ENCODE measurements at regions not wholly inside any gene's neighbourhood (a gene's known extent, or its start where the extent isn't known, plus 50 kb on each side); places are given as distances from the start of the nearest gene placed in this dataset.

- no peaks in the 10 kb centered on the region for H3K36me3 ChIP-seq (ENCODE audit: low read depth, missing control alignments)
- TF ChIP-seq CTCF (IDR thresholded peaks at IDR 0.05) (no peak), POLR2A (IDR thresholded peaks at IDR 0.05) (no peak)
- 95 to 100% methylated on average over 3 of the region's 3 CpGs for WGBS, 2 donors
- DNase-seq = no peak
- H3K4me1 ChIP-seq = no peaks in the 10 kb centered on the region
- no peak overlapping the region for H3K27ac ChIP-seq
- intact Hi-C loops (cut with DNase I; ENCODE audit: low total_unique reads) = no loop called here
- no peak overlapping the region for H3K4me3 ChIP-seq
- H3K9me3 ChIP-seq = no peaks in the 10 kb centered on the region
- H3K27me3 ChIP-seq = no peaks in the 10 kb centered on the region
These were observed 622.7 kb downstream of the TDRD15 start for GRCh38 chr2:21746499-21746898.

- 76 to 80% methylated on average over 4 of the region's 4 CpGs for WGBS, 2 donors
- H3K9me3 ChIP-seq = no peaks in the 10 kb centered on the region
- no peak for DNase-seq
- H3K4me1 ChIP-seq = no peaks in the 10 kb centered on the region
- no peak overlapping the region for H3K4me3 ChIP-seq
- H3K27ac ChIP-seq = no peak overlapping the region
- intact Hi-C loops (cut with DNase I; ENCODE audit: low total_unique reads) = no loop called here
- H3K36me3 ChIP-seq (ENCODE audit: low read depth, missing control alignments) = no peaks in the 10 kb centered on the region
- H3K27me3 ChIP-seq = no peaks in the 10 kb centered on the region
- TF ChIP-seq CTCF (IDR thresholded peaks at IDR 0.05) (no peak), POLR2A (IDR thresholded peaks at IDR 0.05) (no peak)
These were observed 624.7 kb downstream of the TDRD15 start for GRCh38 chr2:21748501-21748900.

GRCh38 chr2:21754164-21754788 is 630.5 kb downstream of the TDRD15 start:
- H3K4me1 ChIP-seq = no peaks in the 10 kb centered on the region
- intact Hi-C loops (cut with DNase I; ENCODE audit: low total_unique reads) = no loop called here
- TF ChIP-seq POLR2A (IDR thresholded peaks at IDR 0.05) (no peak), CTCF (IDR thresholded peaks at IDR 0.05) (peak in 1 of 3 experiments; percentile 17)
- DNase-seq = no peak
- H3K27me3 ChIP-seq = no peaks in the 10 kb centered on the region
- 82 to 89% methylated on average over 5 of the region's 5 CpGs for WGBS, 2 donors
- no peaks in the 10 kb centered on the region for H3K36me3 ChIP-seq (ENCODE audit: low read depth, missing control alignments)
- no peak overlapping the region for H3K4me3 ChIP-seq
- no peaks in the 10 kb centered on the region for H3K9me3 ChIP-seq
- H3K27ac ChIP-seq = no peak overlapping the region

- WGBS, 2 donors = 77 to 78% methylated on average over 11 of the region's 11 CpGs
- Histone ChIP-seq H3K27me3 (no peaks in the 10 kb centered on the region), H3K4me3 (no peak overlapping the region), H3K36me3 (ENCODE audit: low read depth, missing control alignments) (no peaks in the 10 kb centered on the region), H3K27ac (no peak overlapping the region), H3K4me1 (no peaks in the 10 kb centered on the region), H3K9me3 (no peaks in the 10 kb centered on the region)
- DNase-seq = no peak
- TF ChIP-seq CTCF (IDR thresholded peaks at IDR 0.05) = no peak
- no peak for TF ChIP-seq POLR2A (IDR thresholded peaks at IDR 0.05)
- intact Hi-C loops (cut with DNase I; ENCODE audit: low total_unique reads) = no loop called here
These were observed 634.1 kb downstream of the TDRD15 start for GRCh38 chr2:21757805-21758430.

- H3K27ac ChIP-seq = no peak overlapping the region
- H3K4me1 ChIP-seq = no peaks in the 10 kb centered on the region
- no peak for TF ChIP-seq CTCF (IDR thresholded peaks at IDR 0.05)
- no peak for TF ChIP-seq POLR2A (IDR thresholded peaks at IDR 0.05)
- no peak for DNase-seq
- H3K4me3 ChIP-seq = no peak overlapping the region
- H3K36me3 ChIP-seq (ENCODE audit: low read depth, missing control alignments) = no peaks in the 10 kb centered on the region
- H3K9me3 ChIP-seq = no peaks in the 10 kb centered on the region
- intact Hi-C loops (cut with DNase I; ENCODE audit: low total_unique reads) = no loop called here
- H3K27me3 ChIP-seq = no peaks in the 10 kb centered on the region
These were observed 636.1 kb downstream of the TDRD15 start for GRCh38 chr2:21759819-21760218.

All from testis (tissue), 2 donors.